NT2/D1 (cell line): ENCODE measurements at regions not wholly inside any gene's neighbourhood (a gene's known extent, or its start where the extent isn't known, plus 50 kb on each side); places are given as distances from the start of the nearest gene placed in this dataset.

Experiments used
- DNase-seq: peaks from one replicate; pipeline ENCODE4 v3.0.0-alpha.2; 2011; ENCODE audit warnings: low read depth, low spot score
- H3K27me3 ChIP-seq: 2 replicates; pipeline ENCODE4 v1.6.0; 2011; ENCODE audit warnings: mild to moderate bottlenecking; ENCODE audit not compliant: insufficient read length, insufficient read depth
- H3K36me3 ChIP-seq: 2 replicates; pipeline ENCODE4 v1.6.1; 2011; ENCODE audit warnings: mild to moderate bottlenecking, low read length, mixed read lengths; ENCODE audit not compliant: insufficient read depth, insufficient read length
- H3K4me1 ChIP-seq: 2 replicates; pipeline ENCODE4 v1.5.1; 2011; ENCODE audit not compliant: insufficient read depth, insufficient read length
- H3K4me3 ChIP-seq: 2 replicates; pipeline ENCODE4 v1.5.1; 2011; ENCODE audit warnings: low read depth; ENCODE audit not compliant: insufficient read length
- H3K9ac ChIP-seq: 2 replicates; pipeline ENCODE4 v1.6.0; 2011; ENCODE audit warnings: low read depth; ENCODE audit not compliant: insufficient read length
- H3K9me3 ChIP-seq: 2 replicates; pipeline ENCODE4 v1.5.1; 2011; ENCODE audit warnings: mild to moderate bottlenecking, low read length; ENCODE audit not compliant: insufficient read depth
- SUZ12 ChIP-seq: IDR thresholded peaks from 2 replicates; pipeline ENCODE4 v1.6.1; 2011; ENCODE audit not compliant: insufficient read length, insufficient read depth; ENCODE audit errors: extremely low read depth
- YY1 ChIP-seq: IDR thresholded peaks from 2 replicates; pipeline ENCODE4 v1.6.1; 2011; ENCODE audit not compliant: insufficient read length, insufficient read depth
- ZNF274 ChIP-seq: IDR thresholded peaks from 2 replicates; pipeline ENCODE4 v1.6.1; 2011; ENCODE audit warnings: mild to moderate bottlenecking, low read depth, low read length

- Histone ChIP-seq H3K36me3 (no peaks in the 10 kb centered on the region), H3K27me3 (no peaks in the 10 kb centered on the region), H3K4me3 (no peak overlapping the region), H3K9me3 (peaks cover 18% of the 10 kb centered on the region), H3K4me1 (no peaks in the 10 kb centered on the region), H3K9ac (no peak overlapping the region)
- TF ChIP-seq SUZ12 (no peak), YY1 (no peak), ZNF274 (no peak)
- DNase-seq: no peak
Measured at GRCh38 chr7:98691619-98692018, 74.5 kb downstream of the NPTX2 start.

DNA sequence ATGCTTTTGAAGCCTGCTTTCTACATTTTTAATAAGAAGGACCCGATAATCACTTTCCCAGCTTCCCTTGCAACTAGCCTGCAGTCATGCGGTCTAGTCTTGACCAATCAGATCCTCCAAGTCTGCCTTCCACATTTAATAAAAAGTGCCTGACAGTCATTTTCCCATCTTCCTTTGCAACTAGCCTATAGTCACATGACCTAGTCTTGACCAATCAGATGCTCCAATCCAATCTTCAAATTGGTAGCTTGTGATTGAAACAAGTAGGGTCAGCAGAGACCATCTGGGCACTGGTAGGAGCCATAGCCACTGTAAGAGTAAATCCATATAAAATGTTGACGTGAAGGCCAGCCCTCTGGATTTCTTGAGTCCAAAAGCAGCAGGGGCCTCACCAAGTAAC lies 80.0 kb downstream of the NPTX2 start:
- Histone ChIP-seq H3K36me3 (no peaks in the 10 kb centered on the region), H3K9ac (no peak overlapping the region)
- TF ChIP-seq ZNF274: no peak
- TF ChIP-seq YY1: no peak
- no peak for TF ChIP-seq SUZ12

GRCh38 chr7:98697485-98698240 lies 80.6 kb downstream of the NPTX2 start:
- Histone ChIP-seq H3K27me3 (no peaks in the 10 kb centered on the region), H3K9ac (no peak overlapping the region), H3K4me1 (peaks cover 2% of the 10 kb centered on the region), H3K36me3 (no peaks in the 10 kb centered on the region), H3K9me3 (peaks cover 15% of the 10 kb centered on the region), H3K4me3 (no peak overlapping the region)
- no peak for TF ChIP-seq SUZ12
- TF ChIP-seq YY1: no peak
- no peak for TF ChIP-seq ZNF274
- no peak for DNase-seq

More for the DNA sequence above, 80.0 kb downstream of the NPTX2 start:
- Histone ChIP-seq H3K9me3 (peaks cover 15% of the 10 kb centered on the region), H3K4me1 (peaks cover 2% of the 10 kb centered on the region), H3K4me3 (no peak overlapping the region), H3K27me3 (no peaks in the 10 kb centered on the region)
- DNase-seq: no peak

DNA sequence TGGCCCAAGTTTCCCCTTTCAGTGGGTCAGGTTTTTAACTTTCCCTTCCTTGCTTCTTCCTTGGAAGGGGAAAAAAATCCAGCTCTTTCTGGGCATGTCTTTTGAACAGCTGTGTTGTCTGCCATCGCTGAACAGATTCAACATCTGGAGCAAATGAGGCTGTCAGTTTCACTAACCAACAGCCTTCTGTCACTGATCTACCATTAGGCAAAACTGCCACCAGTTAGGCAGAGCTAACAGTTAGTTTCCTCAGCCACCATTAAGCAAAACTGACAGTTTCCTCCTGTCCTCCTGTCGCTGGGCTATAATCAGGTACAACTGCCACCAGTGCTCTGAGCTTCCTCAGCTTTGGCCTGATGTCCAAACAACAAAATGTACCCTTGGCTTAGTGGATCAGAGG lies 81.9 kb downstream of the NPTX2 start:
- H3K27me3 ChIP-seq: no peaks in the 10 kb centered on the region
- H3K4me3 ChIP-seq: no peak overlapping the region
- no peak for DNase-seq
- no peak overlapping the region for H3K9ac ChIP-seq
- TF ChIP-seq SUZ12 (no peak), YY1 (no peak), ZNF274 (no peak)
- H3K9me3 ChIP-seq: peaks cover 7% of the 10 kb centered on the region
- H3K4me1 ChIP-seq: peaks cover 2% of the 10 kb centered on the region
- H3K36me3 ChIP-seq: no peaks in the 10 kb centered on the region

- H3K4me3 ChIP-seq: no peak overlapping the region
- no peaks in the 10 kb centered on the region for H3K27me3 ChIP-seq
- no peaks in the 10 kb centered on the region for H3K36me3 ChIP-seq
- H3K4me1 ChIP-seq: peaks cover 2% of the 10 kb centered on the region
- no peak for DNase-seq
- peaks cover 7% of the 10 kb centered on the region for H3K9me3 ChIP-seq
- TF ChIP-seq ZNF274 (no peak), SUZ12 (no peak), YY1 (no peak)
- H3K9ac ChIP-seq: no peak overlapping the region
Measured at GRCh38 chr7:98700533-98700932, 83.4 kb downstream of the NPTX2 start.

DNA sequence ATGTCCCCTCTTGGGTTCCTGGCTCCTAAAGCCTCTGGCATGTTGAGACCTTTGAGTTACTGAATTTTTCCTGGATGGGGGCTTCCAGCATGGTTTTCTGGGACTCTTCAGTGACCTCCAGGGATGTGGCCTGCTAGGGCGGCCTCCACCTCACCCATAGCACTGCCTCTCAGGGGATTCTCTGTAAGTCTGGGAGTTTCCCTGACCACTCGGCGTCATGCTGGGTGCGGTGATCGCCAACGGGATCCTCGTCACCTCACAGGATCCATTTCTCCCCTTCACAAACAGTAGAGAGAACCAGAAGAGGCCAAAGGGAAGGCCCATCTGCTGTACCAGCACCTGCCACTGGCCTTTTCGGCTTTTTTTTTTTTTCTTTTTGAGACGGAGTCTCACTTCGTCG lies 84.3 kb downstream of the NPTX2 start:
- Histone ChIP-seq H3K9me3 (peaks cover 6% of the 10 kb centered on the region), H3K4me3 (no peak overlapping the region), H3K27me3 (no peaks in the 10 kb centered on the region), H3K36me3 (no peaks in the 10 kb centered on the region), H3K4me1 (peaks cover 2% of the 10 kb centered on the region), H3K9ac (no peak overlapping the region)
- DNase-seq: no peak
- TF ChIP-seq YY1: no peak
- no peak for TF ChIP-seq SUZ12

DNA sequence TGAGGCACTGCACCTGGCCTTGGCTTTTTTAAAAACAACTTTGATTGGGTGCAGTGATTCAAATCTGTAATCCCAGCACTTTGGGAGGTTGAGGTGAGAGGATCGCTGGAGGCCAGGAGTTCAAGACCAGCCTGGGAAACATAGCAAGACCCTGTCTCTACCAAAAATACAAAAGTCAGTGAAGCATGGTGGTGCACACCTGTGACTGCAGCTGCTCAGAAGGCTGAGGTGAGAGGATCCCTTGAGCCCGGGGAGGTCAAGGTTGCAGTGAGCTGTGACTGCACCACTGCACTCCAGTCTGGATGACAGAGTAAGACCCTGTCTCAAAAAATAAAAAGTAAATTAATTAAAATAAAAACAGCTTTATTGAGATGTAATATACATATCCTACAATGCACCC lies 84.9 kb downstream of the NPTX2 start:
- Histone ChIP-seq H3K4me3 (no peak overlapping the region), H3K36me3 (no peaks in the 10 kb centered on the region), H3K9me3 (no peaks in the 10 kb centered on the region; the same call in 1 of the 2 replicates), H3K9ac (no peak overlapping the region), H3K4me1 (peaks cover 2% of the 10 kb centered on the region), H3K27me3 (no peaks in the 10 kb centered on the region)
- no peak for DNase-seq
- TF ChIP-seq YY1 (no peak), SUZ12 (no peak), ZNF274 (no peak)

DNA sequence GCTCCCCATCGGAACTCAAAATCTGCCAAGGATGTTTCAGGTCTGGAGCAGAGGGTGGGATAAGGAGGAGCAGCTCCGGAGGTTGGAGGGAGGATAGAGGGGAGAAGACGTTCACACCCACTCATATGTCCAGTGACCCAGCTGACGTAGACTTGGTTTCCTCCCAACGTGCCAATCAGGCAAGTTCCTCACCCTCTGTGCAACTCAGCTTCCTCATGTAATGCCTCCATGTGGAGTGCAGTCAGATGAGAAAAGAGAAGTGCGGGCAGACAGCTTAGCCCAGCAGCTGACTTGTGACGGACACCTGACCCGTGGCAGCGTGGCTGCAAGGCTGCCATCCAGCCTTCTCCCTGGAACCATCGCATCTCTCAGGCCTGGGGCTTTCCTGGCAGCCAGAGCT lies 86.8 kb downstream of the NPTX2 start:
- Histone ChIP-seq H3K4me1 (peaks cover 2% of the 10 kb centered on the region), H3K9ac (no peak overlapping the region), H3K27me3 (no peaks in the 10 kb centered on the region), H3K9me3 (no peaks in the 10 kb centered on the region), H3K4me3 (no peak overlapping the region), H3K36me3 (no peaks in the 10 kb centered on the region)
- no peak for DNase-seq
- no peak for TF ChIP-seq ZNF274
- no peak for TF ChIP-seq YY1
- TF ChIP-seq SUZ12: no peak
